WTC11 (cell line): ENCODE measurements at regions not wholly inside any gene's neighbourhood (a gene's known extent, or its start where the extent isn't known, plus 50 kb on each side); places are given as distances from the start of the nearest gene placed in this dataset.
A peak's percentile ranks its signal among the peaks of the same experiment; 100 is the strongest.

Experiments used
- ATAC-seq: fragments of 200-7000 bp; cut with Tn5 transposase; 2 replicates; pipeline ENCODE4 v1.10.0; 2021; ENCODE audit warnings: mild to moderate bottlenecking, moderate library complexity
- CTCF ChIA-PET: fragments of 300-600 bp; sonication (Branson Sonifier 250); formaldehyde crosslinking; loops from one replicate; lab custom pipeline; 2021; ENCODE audit warnings: antibody characterized with exemption; lab: Charles Lee
- POLR2A ChIA-PET: fragments of 350-600 bp; sonication (Branson Sonifier 250); formaldehyde crosslinking; loops from one replicate; lab custom pipeline; 2021; ENCODE audit warnings: antibody characterized with exemption; lab: Charles Lee
- DNase-seq: peaks from one replicate; pipeline ENCODE4 v3.0.0; 2021; ENCODE audit warnings: low spot score
- H3K27ac Mint-ChIP-seq: 2 replicates; pipeline ENCODE4 v1.8.0; 2021; ENCODE audit warnings: mixed read lengths
- H3K27me3 Mint-ChIP-seq: 2 replicates; pipeline ENCODE4 v1.8.0; 2021; ENCODE audit warnings: low read depth, mild to moderate bottlenecking, moderate library complexity, mixed read lengths
- H3K36me3 Mint-ChIP-seq: 2 replicates; pipeline ENCODE4 v1.8.0; 2021; ENCODE audit warnings: mixed read lengths
- H3K4me1 Mint-ChIP-seq: 2 replicates; pipeline ENCODE4 v1.8.0; 2022; ENCODE audit warnings: mixed read lengths
- H3K4me3 Mint-ChIP-seq: 2 replicates; pipeline ENCODE4 v1.8.0; 2021; ENCODE audit warnings: mild to moderate bottlenecking, moderate library complexity, mixed read lengths
- H3K9me3 Mint-ChIP-seq: 2 replicates; pipeline ENCODE4 v1.8.0; 2021; ENCODE audit warnings: mixed read lengths
- ARID4B ChIP-seq: sonication (generic); formaldehyde crosslinking; IDR thresholded peaks from 2 replicates; pipeline ENCODE4 v1.8.0; 2023; ENCODE audit warnings: missing genetic modification reagents, mild to moderate bottlenecking, borderline replicate concordance
- CDX4 ChIP-seq: fragments of 250-450 bp; sonication (Bioruptor Pico); IDR thresholded peaks from 2 replicates; pipeline ENCODE4 v1.9.0; 2021; ENCODE audit warnings: moderate library complexity, mild to moderate bottlenecking, inconsistent platforms, borderline replicate concordance
- CREM ChIP-seq: sonication (generic); formaldehyde crosslinking; IDR thresholded peaks from 2 replicates; pipeline ENCODE4 v1.8.1; 2022; ENCODE audit warnings: mild to moderate bottlenecking, missing genetic modification reagents, moderate library complexity
- E2F1 ChIP-seq: sonication (generic); formaldehyde crosslinking; IDR thresholded peaks from 2 replicates; pipeline ENCODE4 v1.8.0; 2022; ENCODE audit warnings: mild to moderate bottlenecking, missing genetic modification reagents
- ERG ChIP-seq: fragments of 250-450 bp; sonication (Bioruptor Pico); IDR thresholded peaks from 2 replicates; pipeline ENCODE4 v1.8.0; 2021; ENCODE audit warnings: mild to moderate bottlenecking
- GABPB1 ChIP-seq: sonication (generic); formaldehyde crosslinking; IDR thresholded peaks from 2 replicates; pipeline ENCODE4 v1.8.1; 2023; ENCODE audit warnings: mild to moderate bottlenecking, missing genetic modification reagents
- GTF2I ChIP-seq: fragments of 250-450 bp; sonication (Bioruptor Pico); conservative IDR thresholded peaks from 2 replicates; pipeline ENCODE4 v1.4.0; 2021; ENCODE audit warnings: mild to moderate bottlenecking
- IRF2 ChIP-seq: sonication (generic); formaldehyde crosslinking; IDR thresholded peaks from 2 replicates; pipeline ENCODE4 v1.8.0; 2022; ENCODE audit warnings: low read depth, missing genetic modification reagents, borderline replicate concordance
- RORB ChIP-seq: fragments of 250-450 bp; sonication (Bioruptor Pico); IDR thresholded peaks from 2 replicates; pipeline ENCODE4 v1.9.0; 2021; ENCODE audit warnings: mild to moderate bottlenecking
- SOX15 ChIP-seq: fragments of 250-450 bp; sonication (Bioruptor Pico); IDR thresholded peaks from 2 replicates; pipeline ENCODE4 v1.9.0; 2021; ENCODE audit warnings: mild to moderate bottlenecking
- SP1 ChIP-seq: sonication (generic); formaldehyde crosslinking; conservative IDR thresholded peaks from 2 replicates; pipeline ENCODE4 v1.8.1; 2022; ENCODE audit warnings: missing genetic modification reagents
- TEAD4 ChIP-seq: sonication (generic); formaldehyde crosslinking; IDR thresholded peaks from 2 replicates; pipeline ENCODE4 v1.8.0; 2022; ENCODE audit warnings: mild to moderate bottlenecking, missing genetic modification reagents
- ZMAT4 ChIP-seq: fragments of 250-450 bp; sonication (Bioruptor Pico); IDR thresholded peaks from 2 replicates; pipeline ENCODE4 v1.9.0; 2021; ENCODE audit warnings: mild to moderate bottlenecking
- ZNF138 ChIP-seq: sonication (generic); formaldehyde crosslinking; conservative IDR thresholded peaks from 2 replicates; pipeline ENCODE4 v1.8.1; 2022; ENCODE audit warnings: mild to moderate bottlenecking, moderate library complexity, missing genetic modification reagents
- ZNF219 ChIP-seq: sonication (generic); formaldehyde crosslinking; IDR thresholded peaks from 2 replicates; pipeline ENCODE4 v1.8.0; 2023; ENCODE audit warnings: missing genetic modification reagents, mild to moderate bottlenecking, borderline replicate concordance
- ZNF232 ChIP-seq: sonication (generic); formaldehyde crosslinking; IDR thresholded peaks from 2 replicates; pipeline ENCODE4 v1.8.0; 2022; ENCODE audit warnings: mild to moderate bottlenecking, missing genetic modification reagents
- ZNF512 ChIP-seq: sonication (generic); formaldehyde crosslinking; IDR thresholded peaks from 2 replicates; pipeline ENCODE4 v1.8.1; 2022; ENCODE audit warnings: missing genetic modification reagents, borderline replicate concordance
- ZNF671 ChIP-seq: fragments of 250-450 bp; sonication (Bioruptor Pico); IDR thresholded peaks from 2 replicates; pipeline ENCODE4 v1.8.0; 2021; ENCODE audit warnings: mild to moderate bottlenecking

- TF ChIP-seq TEAD4 (CRISPR knock-in tag) (no peak), GTF2I (CRISPR knock-in tag) (no peak), IRF2 (CRISPR knock-in tag) (no peak), E2F1 (CRISPR knock-in tag) (no peak), ZNF232 (CRISPR knock-in tag) (no peak), SOX15 (CRISPR knock-in tag) (no peak), RORB (CRISPR knock-in tag) (no peak), ERG (CRISPR knock-in tag) (no peak), CDX4 (CRISPR knock-in tag) (no peak), ZNF219 (no peak), SP1 (no peak)
- ChIA-PET CTCF (no interaction called here), POLR2A (no interaction called here)
- Mint-ChIP-seq H3K27me3 (peaks cover 47% of the 10 kb centered on the region), H3K4me3 (no peak overlapping the region), H3K36me3 (no peaks in the 10 kb centered on the region), H3K9me3 (no peaks in the 10 kb centered on the region), H3K27ac (peak overlapping the region; percentile 47; the same call in 1 of the 2 replicates), H3K4me1 (peaks cover 29% of the 10 kb centered on the region)
- DNase-seq (no peak), ATAC-seq (peak; percentile 45)
Observed at GRCh38 chr6:41434803-41435481, 99.5 kb downstream of the NCR2 start.

- H3K4me3 Mint-ChIP-seq = no peak overlapping the region
- TF ChIP-seq ARID4B (CRISPR knock-in tag) (no peak), TEAD4 (CRISPR knock-in tag) (no peak), ZNF671 (CRISPR knock-in tag) (no peak), CREM (CRISPR knock-in tag) (no peak), ZNF138 (CRISPR knock-in tag) (no peak), ZMAT4 (CRISPR knock-in tag) (no peak), SP1 (no peak), ZNF512 (CRISPR knock-in tag) (no peak), CDX4 (CRISPR knock-in tag) (no peak), GABPB1 (CRISPR knock-in tag) (no peak)
- TF ChIP-seq, all 79 proteins: peak for 0
- Mint-ChIP-seq H3K4me1 (peaks cover 37% of the 10 kb centered on the region), H3K27ac (no peak overlapping the region), H3K36me3 (no peaks in the 10 kb centered on the region), H3K27me3 (peaks cover 33% of the 10 kb centered on the region), H3K9me3 (no peaks in the 10 kb centered on the region)
- ATAC-seq = no peak
- ChIA-PET POLR2A (no interaction called here), CTCF (interaction anchor here (3.6 kb wide), 1 partner anchor 13 kb away, joined by 11 read pairs; no protein-coding TSS in a partner anchor)
- DNase-seq = no peak
Observed at GRCh38 chr6:41437604-41438003, 102.2 kb downstream of the NCR2 start.
